Tibial nerve (tissue), 4 donors: ENCODE measurements at regions not wholly inside any gene's neighbourhood (a gene's known extent, or its start where the extent isn't known, plus 50 kb on each side); places are given as distances from the start of the nearest gene placed in this dataset.

Experiments used
- DNase-seq, 2 donors: peaks; one replicate each; pipeline ENCODE4 v3.0.0-alpha.2; 2019; ENCODE audit warnings: low spot score in 2 of 2
- H3K27ac ChIP-seq, 4 donors: fragments of 200-600 bp; sonication (generic) in 3 of 4; one replicate each; pipeline ENCODE4 v1.5.1; 2017 to 2019; ENCODE audit warnings: mild to moderate bottlenecking in 1 of 4
- H3K27me3 ChIP-seq, 2 donors: fragments of 200-600 bp; sonication (generic) in 1 of 2; one replicate each; pipeline versions ENCODE4 v1.5.1 to v1.6.0; 2017 to 2019
- H3K36me3 ChIP-seq, 3 donors: fragments of 200-600 bp; sonication (generic); one replicate each; pipeline ENCODE4 v1.5.1; 2018 to 2019
- H3K4me1 ChIP-seq, 4 donors: fragments of 200-600 bp; sonication (generic) in 3 of 4; one replicate each; pipeline ENCODE4 v1.5.1; 2017 to 2019
- H3K4me3 ChIP-seq, 4 donors: fragments of 200-600 bp; sonication (generic) in 3 of 4; one replicate each; pipeline ENCODE4 v1.5.1; 2017 to 2019; ENCODE audit warnings: mild to moderate bottlenecking in 1 of 4, moderate library complexity in 1 of 4
- H3K9me3 ChIP-seq, 4 donors: fragments of 200-600 bp; sonication (generic) in 3 of 4; one replicate each; pipeline ENCODE4 v1.5.1; 2017 to 2019
- CTCF ChIP-seq, 5 experiments: fragments of 200-600 bp in 3 of 5; fragments of 450-650 bp in 2 of 5; sonication (generic) in 3 of 5; IDR thresholded peaks; one replicate each; pipeline ENCODE4 v1.5.1; 2016 to 2019; ENCODE audit warnings: antibody characterized with exemption in 5 of 5, mild to moderate bottlenecking in 3 of 5, moderate library complexity in 2 of 5
- EP300 ChIP-seq, 2 donors: sonication (generic); formaldehyde crosslinking; IDR thresholded peaks; one replicate each; pipeline ENCODE4 v1.6.1; 2017; ENCODE audit warnings: antibody characterized with exemption in 2 of 2, mild to moderate bottlenecking in 1 of 2
- POLR2A ChIP-seq, 2 donors: fragments of 450-650 bp; IDR thresholded peaks; one replicate each; pipeline ENCODE4 v1.6.1; 2017; ENCODE audit warnings: antibody characterized with exemption in 2 of 2, mild to moderate bottlenecking in 2 of 2, moderate library complexity in 2 of 2
- WGBS, 2 donors: methylation state at CpG; one replicate each; pipeline ENCODE4 v1.1.5; 2018; 5-methylcytosine and 5-hydroxymethylcytosine counted together

GRCh38 chr3:118504906-118505305, 529.7 kb downstream of the IGSF11 start:
- 89 to 96% methylated on average over 1 of the region's 1 CpG for WGBS, 2 donors
- TF ChIP-seq EP300 (IDR thresholded peaks at IDR 0.05) = no peak
- no peak for TF ChIP-seq CTCF (IDR thresholded peaks at IDR 0.05)
- TF ChIP-seq POLR2A (IDR thresholded peaks at IDR 0.05) = no peak

GRCh38 chr3:118505784-118506183, 528.9 kb downstream of the IGSF11 start:
- Histone ChIP-seq H3K9me3 (no peaks in the 10 kb centered on the region), H3K27ac (no peak overlapping the region), H3K4me3 (no peak overlapping the region), H3K4me1 (peaks cover 0 to 11% (median 0%) of the 10 kb centered on the region in 4 donors), H3K27me3 (no peaks in the 10 kb centered on the region), H3K36me3 (no peaks in the 10 kb centered on the region)
- no peak for TF ChIP-seq POLR2A (IDR thresholded peaks at IDR 0.05)
- TF ChIP-seq CTCF (IDR thresholded peaks at IDR 0.05) = no peak
- no peak for TF ChIP-seq EP300 (IDR thresholded peaks at IDR 0.05)
- WGBS, 2 donors = 46 to 48% methylated on average over 2 of the region's 2 CpGs
- DNase-seq = no peak

More at GRCh38 chr3:118504906-118505305, 529.7 kb downstream of the IGSF11 start:
- Histone ChIP-seq H3K27ac (no peak overlapping the region), H3K27me3 (no peaks in the 10 kb centered on the region), H3K4me3 (no peak overlapping the region), H3K36me3 (no peaks in the 10 kb centered on the region), H3K9me3 (no peaks in the 10 kb centered on the region), H3K4me1 (peaks cover 0 to 14% (median 0%) of the 10 kb centered on the region in 4 donors)
- DNase-seq = no peak

GRCh38 chr3:118511402-118511801, 523.2 kb downstream of the IGSF11 start:
- no peak overlapping the region for H3K27ac ChIP-seq
- H3K4me3 ChIP-seq = no peak overlapping the region
- H3K27me3 ChIP-seq = no peaks in the 10 kb centered on the region
- no peaks in the 10 kb centered on the region for H3K36me3 ChIP-seq
- H3K9me3 ChIP-seq = no peaks in the 10 kb centered on the region
- no peaks in the 10 kb centered on the region for H3K4me1 ChIP-seq
- no peak for DNase-seq
- no peak for TF ChIP-seq EP300 (IDR thresholded peaks at IDR 0.05)
- no peak for TF ChIP-seq POLR2A (IDR thresholded peaks at IDR 0.05)
- no peak for TF ChIP-seq CTCF (IDR thresholded peaks at IDR 0.05)

GRCh38 chr3:118512301-118512700, 522.3 kb downstream of the IGSF11 start:
- Histone ChIP-seq H3K9me3 (no peaks in the 10 kb centered on the region), H3K27ac (no peak overlapping the region), H3K4me1 (no peaks in the 10 kb centered on the region), H3K4me3 (no peak overlapping the region), H3K27me3 (no peaks in the 10 kb centered on the region), H3K36me3 (no peaks in the 10 kb centered on the region)
- DNase-seq = no peak
- TF ChIP-seq POLR2A (IDR thresholded peaks at IDR 0.05) = no peak
- no peak for TF ChIP-seq EP300 (IDR thresholded peaks at IDR 0.05)
- TF ChIP-seq CTCF (IDR thresholded peaks at IDR 0.05) = no peak
- 71 to 78% methylated on average over 2 of the region's 2 CpGs for WGBS, 2 donors

GRCh38 chr3:118525077-118525476, 509.6 kb downstream of the IGSF11 start:
- Histone ChIP-seq H3K4me1 (no peaks in the 10 kb centered on the region), H3K4me3 (no peak overlapping the region), H3K27me3 (no peaks in the 10 kb centered on the region), H3K27ac (no peak overlapping the region), H3K36me3 (no peaks in the 10 kb centered on the region), H3K9me3 (no peaks in the 10 kb centered on the region)
- no peak for TF ChIP-seq CTCF (IDR thresholded peaks at IDR 0.05)
- TF ChIP-seq EP300 (IDR thresholded peaks at IDR 0.05) = no peak
- TF ChIP-seq POLR2A (IDR thresholded peaks at IDR 0.05) = no peak
- WGBS, 2 donors = 53 to 61% methylated on average over 3 of the region's 3 CpGs
- no peak for DNase-seq
